GM23248 (cell line): ENCODE measurements at regions not wholly inside any gene's neighbourhood (a gene's known extent, or its start where the extent isn't known, plus 50 kb on each side); places are given as distances from the start of the nearest gene placed in this dataset.

Experiments used
- DNase-seq: peaks from one replicate; pipeline ENCODE4 v3.0.0-alpha.2; 2015
- H2AFZ ChIP-seq: fragments of 200-600 bp; sonication (generic); 2 replicates; pipeline ENCODE4 v1.6.1; 2016; ENCODE audit warnings: antibody characterized with exemption
- H3F3A ChIP-seq: fragments of 200-600 bp; sonication (generic); 2 replicates; pipeline ENCODE4 v1.6.1; 2016; ENCODE audit warnings: mild to moderate bottlenecking, antibody characterized with exemption, mixed run types; ENCODE audit not compliant: insufficient read depth
- H3K27ac ChIP-seq: fragments of 200-600 bp; sonication (generic); 2 replicates; pipeline ENCODE4 v1.5.1; 2016; ENCODE audit warnings: mild to moderate bottlenecking
- H3K27me3 ChIP-seq: fragments of 200-600 bp; sonication (generic); replicated peaks from 2 replicates; pipeline ENCODE4 v1.6.1; 2016; ENCODE audit warnings: mild to moderate bottlenecking; ENCODE audit not compliant: insufficient read depth
- H3K36me3 ChIP-seq: fragments of 200-600 bp; sonication (generic); 2 replicates; pipeline ENCODE4 v1.6.1; 2016; ENCODE audit warnings: low read depth, mild to moderate bottlenecking
- H3K4me1 ChIP-seq: fragments of 200-600 bp; sonication (generic); 2 replicates; pipeline ENCODE4 v1.6.1; 2016; ENCODE audit warnings: mild to moderate bottlenecking; ENCODE audit not compliant: insufficient read depth
- H3K4me2 ChIP-seq: fragments of 200-600 bp; sonication (generic); one replicate; pipeline ENCODE4 v1.6.1; 2016; ENCODE audit warnings: mild to moderate bottlenecking; ENCODE audit not compliant: unreplicated experiment
- H3K4me3 ChIP-seq: fragments of 200-600 bp; sonication (generic); 2 replicates; pipeline ENCODE4 v1.5.1; 2016; ENCODE audit warnings: mild to moderate bottlenecking
- H3K79me2 ChIP-seq: fragments of 200-600 bp; sonication (generic); 2 replicates; pipeline ENCODE4 v1.6.1; 2016; ENCODE audit warnings: mild to moderate bottlenecking; ENCODE audit not compliant: insufficient read depth
- H3K9ac ChIP-seq: fragments of 200-600 bp; sonication (generic); 2 replicates; pipeline ENCODE4 v1.6.1; 2016; ENCODE audit warnings: mild to moderate bottlenecking
- H3K9me2 ChIP-seq: fragments of 200-600 bp; sonication (generic); 2 replicates; pipeline ENCODE4 v1.6.1; 2016; ENCODE audit warnings: mixed run types, mild to moderate bottlenecking, moderate library complexity; ENCODE audit not compliant: insufficient read depth
- H3K9me3 ChIP-seq: fragments of 200-600 bp; sonication (generic); one replicate; pipeline ENCODE4 v1.6.1; 2017; ENCODE audit warnings: low read depth
- H4K20me1 ChIP-seq: fragments of 200-600 bp; sonication (generic); 2 replicates; pipeline ENCODE4 v1.6.0; 2016; ENCODE audit not compliant: insufficient read depth
- EZH2 ChIP-seq: fragments of 200-600 bp; sonication (generic); IDR thresholded peaks from 2 replicates; pipeline ENCODE4 v1.6.1; 2018; ENCODE audit warnings: antibody characterized with exemption, mild to moderate bottlenecking; ENCODE audit not compliant: insufficient read depth, poor library complexity, severe bottlenecking
- EZH2phosphoT487 ChIP-seq: fragments of 200-600 bp; sonication (generic); IDR thresholded peaks from 2 replicates; pipeline ENCODE4 v1.6.1; 2018; ENCODE audit warnings: antibody characterized with exemption, moderate library complexity, mild to moderate bottlenecking, low read depth; ENCODE audit not compliant: insufficient read depth
- WGBS, 2 experiments: methylation state at CpG; one replicate each; pipeline ENCODE4 v1.1.6; 2015 to 2017; ENCODE audit warnings: low lambda C conversion rate in 2 of 2, low coverage in 1 of 2; ENCODE audit errors: missing lambda C conversion rate in 2 of 2; 5-methylcytosine and 5-hydroxymethylcytosine counted together
- in situ Hi-C: fragments of 300-500 bp; cut with MboI; formaldehyde crosslinking; loops from 2 replicates; pipeline ENCODE4 v1.15.0; 2020

DNA sequence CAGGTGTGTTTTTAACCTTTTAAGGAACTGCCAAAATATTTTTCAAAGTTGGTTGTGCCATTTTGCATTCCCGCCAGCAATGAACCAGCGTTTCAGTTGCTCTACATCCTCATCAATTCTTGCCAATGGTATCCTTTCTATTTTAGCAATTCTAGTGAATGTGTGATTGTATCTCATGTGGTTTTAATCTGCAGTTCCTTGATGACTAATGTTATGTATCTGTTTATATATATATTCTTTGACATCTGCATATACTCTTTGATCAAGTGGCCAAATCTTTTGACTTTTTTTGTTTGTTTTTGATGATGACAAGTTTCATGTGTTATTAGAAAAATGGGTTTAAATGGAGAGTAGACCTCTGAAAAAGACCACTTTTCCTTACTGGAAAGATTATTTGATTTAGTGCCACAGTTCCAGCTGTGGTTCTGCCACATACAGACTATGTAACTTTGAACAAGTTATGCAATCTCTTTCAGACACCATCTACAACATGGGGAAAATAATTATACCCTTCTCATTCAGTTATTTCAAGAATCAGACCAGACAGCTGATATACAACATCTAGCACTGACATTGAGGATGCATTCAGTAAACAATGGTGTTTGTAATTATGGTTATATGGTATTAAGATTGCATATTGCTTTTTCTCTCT, 146.3 kb upstream of the CNOT2 start:
- Histone ChIP-seq H3K9me3 (no peaks in the 10 kb centered on the region), H3K9ac (no peak overlapping the region), H3K4me1 (no peaks in the 10 kb centered on the region), H3K36me3 (no peaks in the 10 kb centered on the region), H4K20me1 (no peaks in the 10 kb centered on the region), H3K27ac (no peak overlapping the region), H2AFZ (no peak overlapping the region), H3K4me2 (no peak overlapping the region), H3K79me2 (no peaks in the 10 kb centered on the region), H3K9me2 (no peaks in the 10 kb centered on the region), H3K4me3 (no peak overlapping the region), H3K27me3 (no peaks in the 10 kb centered on the region), H3F3A (no peaks in the 10 kb centered on the region)
- in situ Hi-C loops, result no loop called here
- WGBS, 2 experiments, result 64 to 84% methylated on average over 2 of the region's 2 CpGs
- DNase-seq, result no peak
- TF ChIP-seq EZH2phosphoT487, result no peak
- TF ChIP-seq EZH2, result no peak

DNA sequence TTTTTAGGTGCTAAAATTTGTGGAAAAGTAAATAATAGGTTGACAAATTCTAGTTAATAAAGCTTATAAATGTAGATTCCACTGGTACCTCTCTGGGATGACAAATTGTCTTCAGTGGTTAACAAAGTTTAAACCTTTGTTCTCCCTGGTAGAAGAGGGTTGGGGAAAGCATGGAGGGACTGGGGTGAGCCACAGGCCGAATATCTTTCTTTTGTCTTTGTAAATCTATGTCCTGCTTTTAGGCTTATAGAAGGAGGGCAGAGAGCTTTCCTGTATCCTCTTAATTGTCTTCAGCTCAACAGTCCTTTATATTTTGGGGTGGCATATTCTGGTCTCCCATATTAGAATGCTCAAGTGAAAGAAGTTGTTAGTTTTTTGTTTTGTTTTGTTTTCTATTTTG, 142.2 kb upstream of the CNOT2 start:
- Histone ChIP-seq H3K9ac (no peak overlapping the region), H3K27me3 (no peaks in the 10 kb centered on the region), H3K9me2 (no peaks in the 10 kb centered on the region), H3K9me3 (no peaks in the 10 kb centered on the region), H3K4me3 (no peak overlapping the region), H3K36me3 (no peaks in the 10 kb centered on the region), H4K20me1 (no peaks in the 10 kb centered on the region), H3K4me2 (no peak overlapping the region), H3K27ac (no peak overlapping the region), H2AFZ (no peak overlapping the region), H3K79me2 (no peaks in the 10 kb centered on the region), H3K4me1 (no peaks in the 10 kb centered on the region), H3F3A (no peaks in the 10 kb centered on the region)
- in situ Hi-C loops, result no loop called here
- TF ChIP-seq EZH2phosphoT487 (no peak), EZH2 (no peak)
- no peak for DNase-seq
- WGBS, 2 experiments, result 4 to 23% methylated on average over 1 of the region's 1 CpG

DNA sequence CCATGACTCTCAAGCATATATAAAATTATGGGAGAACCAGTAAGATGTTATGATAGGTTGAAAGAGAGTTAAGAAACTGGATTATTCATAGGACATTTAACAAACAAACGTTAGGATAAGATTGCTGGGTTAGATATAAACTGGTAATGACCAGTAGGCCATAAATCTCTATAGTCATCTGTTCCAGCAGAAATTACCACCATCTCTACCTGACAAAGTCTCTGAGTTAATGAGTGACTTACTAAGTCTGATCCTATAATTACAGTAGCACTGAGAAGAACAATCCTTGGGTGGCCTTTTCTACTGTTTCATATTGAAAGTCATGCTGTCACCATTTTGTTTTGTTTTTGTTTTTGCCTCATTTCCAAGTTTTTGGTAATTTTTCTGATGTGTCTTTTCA, 136.9 kb upstream of the CNOT2 start:
- Histone ChIP-seq H3K9me3 (no peaks in the 10 kb centered on the region), H3K79me2 (no peaks in the 10 kb centered on the region), H3K27ac (no peak overlapping the region), H3K4me3 (no peak overlapping the region), H3F3A (no peaks in the 10 kb centered on the region), H3K4me1 (no peaks in the 10 kb centered on the region), H4K20me1 (no peaks in the 10 kb centered on the region), H3K9ac (no peak overlapping the region), H3K9me2 (no peaks in the 10 kb centered on the region), H2AFZ (no peak overlapping the region), H3K4me2 (no peak overlapping the region), H3K27me3 (no peaks in the 10 kb centered on the region), H3K36me3 (no peaks in the 10 kb centered on the region)
- in situ Hi-C loops, result no loop called here
- DNase-seq, result no peak
- TF ChIP-seq EZH2phosphoT487 (no peak), EZH2 (no peak)
- 0% methylated on average over 1 of the region's 1 CpG for WGBS, 2 experiments

DNA sequence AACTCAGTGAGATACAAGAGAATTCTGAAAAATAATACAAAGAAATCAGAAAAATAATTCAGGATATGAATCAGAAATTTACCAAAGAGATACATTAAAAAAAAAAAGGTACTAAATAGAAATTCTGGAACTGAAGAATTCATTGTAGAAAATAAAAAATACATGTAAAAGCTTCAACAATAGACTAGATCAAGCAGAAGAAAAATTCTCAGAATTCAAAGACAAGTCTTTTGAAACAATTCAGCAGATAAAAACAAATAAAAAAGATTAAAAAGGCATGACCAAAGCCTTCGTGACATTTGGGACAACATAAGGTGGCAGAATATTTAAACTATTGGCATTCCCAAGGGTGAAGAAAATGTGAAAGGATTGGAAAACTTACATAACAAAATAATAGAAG, 133.1 kb upstream of the CNOT2 start:
- 17 to 26% methylated on average over 1 of the region's 1 CpG for WGBS, 2 experiments
- H3K4me1 ChIP-seq, result no peaks in the 10 kb centered on the region
- in situ Hi-C loops, result no loop called here
- no peaks in the 10 kb centered on the region for H3K27me3 ChIP-seq
- H3K79me2 ChIP-seq, result no peaks in the 10 kb centered on the region
- H3K9me2 ChIP-seq, result no peaks in the 10 kb centered on the region
- H2AFZ ChIP-seq, result no peak overlapping the region
- H4K20me1 ChIP-seq, result no peaks in the 10 kb centered on the region
- H3K9ac ChIP-seq, result no peak overlapping the region
- no peak overlapping the region for H3K4me2 ChIP-seq
- H3K27ac ChIP-seq, result no peak overlapping the region
- no peaks in the 10 kb centered on the region for H3F3A ChIP-seq
- no peaks in the 10 kb centered on the region for H3K9me3 ChIP-seq
- no peaks in the 10 kb centered on the region for H3K36me3 ChIP-seq
- DNase-seq, result no peak
- H3K4me3 ChIP-seq, result no peak overlapping the region
- TF ChIP-seq EZH2 (no peak), EZH2phosphoT487 (no peak)

- Histone ChIP-seq H3K4me2 (no peak overlapping the region), H3K27ac (no peak overlapping the region), H3K36me3 (no peaks in the 10 kb centered on the region), H4K20me1 (no peaks in the 10 kb centered on the region), H3K79me2 (no peaks in the 10 kb centered on the region), H3K4me3 (no peak overlapping the region), H3K27me3 (no peaks in the 10 kb centered on the region), H3K4me1 (no peaks in the 10 kb centered on the region), H3K9me2 (no peaks in the 10 kb centered on the region), H3K9me3 (no peaks in the 10 kb centered on the region), H2AFZ (no peak overlapping the region), H3K9ac (no peak overlapping the region), H3F3A (no peaks in the 10 kb centered on the region)
- TF ChIP-seq EZH2, result no peak
- no peak for TF ChIP-seq EZH2phosphoT487
- in situ Hi-C loops, result no loop called here
- DNase-seq, result no peak
These were observed 125.6 kb upstream of the CNOT2 start for GRCh38 chr12:70117670-70118069.
